Endodermal cell (in vitro differentiated cells): ENCODE measurements at regions not wholly inside any gene's neighbourhood (a gene's known extent, or its start where the extent isn't known, plus 50 kb on each side); places are given as distances from the start of the nearest gene placed in this dataset.

Experiments
- DNase-seq: peaks from one replicate; pipeline ENCODE4 v3.0.0-alpha.2; 2017
- H3K27ac ChIP-seq: 2 replicates; pipeline ENCODE4 v1.5.1; 2013; ENCODE audit warnings: mild to moderate bottlenecking, low read depth, low read length, moderate library complexity
- H3K27me3 ChIP-seq: 2 replicates; pipeline ENCODE4 v1.6.1; 2013; ENCODE audit warnings: mild to moderate bottlenecking, low read length, moderate library complexity; ENCODE audit not compliant: insufficient read depth, control insufficient read depth, poor library complexity, severe bottlenecking
- H3K36me3 ChIP-seq: 2 replicates; pipeline ENCODE4 v1.7.0; 2013; ENCODE audit warnings: mild to moderate bottlenecking, low read length, moderate library complexity; ENCODE audit not compliant: control insufficient read depth, insufficient read depth
- H3K4me1 ChIP-seq: one replicate; pipeline ENCODE4 v1.7.0; 2013; ENCODE audit warnings: low read length; ENCODE audit not compliant: control insufficient read depth, insufficient read depth
- H3K4me3 ChIP-seq: 2 replicates; pipeline ENCODE4 v1.5.1; 2013; ENCODE audit warnings: mild to moderate bottlenecking, low read length, moderate library complexity
- H3K9ac ChIP-seq: 2 replicates; pipeline ENCODE4 v1.6.1; 2013; ENCODE audit warnings: mild to moderate bottlenecking, low read length, moderate library complexity; ENCODE audit not compliant: poor library complexity, severe bottlenecking; ENCODE audit errors: extremely low read depth
- H3K9me3 ChIP-seq: 2 replicates; pipeline ENCODE4 v1.6.1; 2013; ENCODE audit warnings: mild to moderate bottlenecking, low read length, moderate library complexity; ENCODE audit not compliant: control insufficient read depth
- H3K27ac Mint-ChIP-seq: 2 replicates; pipeline ENCODE4 v1.8.0; 2020; ENCODE audit warnings: mixed read lengths
- H3K27me3 Mint-ChIP-seq: 2 replicates; pipeline ENCODE4 v1.8.0; 2021; ENCODE audit warnings: mild to moderate bottlenecking, mixed read lengths; ENCODE audit not compliant: insufficient read depth
- H3K36me3 Mint-ChIP-seq: 2 replicates; pipeline ENCODE4 v1.8.0; 2020; ENCODE audit warnings: low read depth, mixed read lengths
- H3K4me1 Mint-ChIP-seq: 2 replicates; pipeline ENCODE4 v1.8.0; 2020; ENCODE audit warnings: mixed read lengths
- H3K4me3 Mint-ChIP-seq: 2 replicates; pipeline ENCODE4 v1.8.0; 2020; ENCODE audit warnings: mild to moderate bottlenecking, moderate library complexity, mixed read lengths
- H3K9me3 Mint-ChIP-seq: 2 replicates; pipeline ENCODE4 v1.8.0; 2020; ENCODE audit warnings: mild to moderate bottlenecking, mixed read lengths
- CTCF ChIP-seq: fragments of 200-600 bp; sonication (generic); conservative IDR thresholded peaks from 2 replicates; pipeline ENCODE4 v1.5.0; 2021; ENCODE audit warnings: antibody characterized with exemption, mild to moderate bottlenecking
- WGBS, 2 experiments: methylation state at CpG; one replicate each; pipeline versions ENCODE4 v1.1.5 to v1.1.7; 2013; ENCODE audit warnings: missing lambda C conversion rate in 2 of 2, mixed read lengths in 1 of 2; ENCODE audit not compliant: insufficient coverage in 1 of 2, insufficient read length in 1 of 2; 5-methylcytosine and 5-hydroxymethylcytosine counted together

- Mint-ChIP-seq H3K9me3 (no peaks in the 10 kb centered on the region), H3K4me3 (no peak overlapping the region), H3K4me1 (peaks cover 2% of the 10 kb centered on the region), H3K27ac (no peak overlapping the region), H3K27me3 (no peaks in the 10 kb centered on the region), H3K36me3 (no peaks in the 10 kb centered on the region)
- H3K9me3 ChIP-seq: no peaks in the 10 kb centered on the region
- no peak for DNase-seq
- H3K27me3 ChIP-seq: no peaks in the 10 kb centered on the region
- no peak for TF ChIP-seq CTCF
- no peak overlapping the region for H3K4me3 ChIP-seq
- H3K9ac ChIP-seq: no peak overlapping the region
- WGBS, 2 experiments: 85 to 100% methylated on average over 2 of the region's 2 CpGs
- no peak overlapping the region for H3K27ac ChIP-seq
- H3K4me1 ChIP-seq: no peaks in the 10 kb centered on the region
- H3K36me3 ChIP-seq: no peaks in the 10 kb centered on the region
These were observed 61.0 kb upstream of the NAV2 start for GRCh38 chr11:19651653-19652052.

- Histone ChIP-seq H3K9ac (no peak overlapping the region), H3K4me1 (no peaks in the 10 kb centered on the region), H3K9me3 (no peaks in the 10 kb centered on the region), H3K27me3 (no peaks in the 10 kb centered on the region), H3K27ac (no peak overlapping the region), H3K4me3 (no peak overlapping the region), H3K36me3 (no peaks in the 10 kb centered on the region)
- 90 to 98% methylated on average over 2 of the region's 2 CpGs for WGBS, 2 experiments
- H3K4me3 Mint-ChIP-seq: no peak overlapping the region
- H3K27ac Mint-ChIP-seq: no peak overlapping the region
- no peaks in the 10 kb centered on the region for H3K27me3 Mint-ChIP-seq
- no peak for DNase-seq
- no peaks in the 10 kb centered on the region for H3K4me1 Mint-ChIP-seq
- no peak for TF ChIP-seq CTCF
- H3K36me3 Mint-ChIP-seq: no peaks in the 10 kb centered on the region
- H3K9me3 Mint-ChIP-seq: no peaks in the 10 kb centered on the region
These were observed 61.6 kb upstream of the NAV2 start for GRCh38 chr11:19651028-19651427.

DNA sequence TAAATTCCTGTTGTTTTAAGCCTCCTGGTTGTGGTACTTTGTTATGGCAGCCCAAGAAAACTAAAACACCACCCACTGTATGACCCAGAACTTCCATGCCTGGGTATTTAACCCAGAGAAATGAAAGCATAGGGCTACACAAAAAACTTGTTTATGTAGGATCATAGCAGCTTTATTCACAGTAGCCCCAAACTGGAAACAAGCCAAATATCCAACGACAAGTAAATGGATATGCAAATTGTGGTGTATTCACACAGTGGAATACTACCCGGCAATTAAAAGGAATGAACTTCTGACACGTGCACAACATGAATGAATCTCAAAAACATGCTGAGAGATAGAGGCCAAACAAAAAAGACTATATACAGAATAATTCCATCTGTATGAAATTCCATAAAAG lies 62.2 kb upstream of the NAV2 start:
- WGBS, 2 experiments: 72 to 94% methylated on average over 2 to 3 of the region's 3 CpGs

More for the DNA sequence above, 62.2 kb upstream of the NAV2 start:
- Histone ChIP-seq H3K9ac (no peak overlapping the region), H3K36me3 (no peaks in the 10 kb centered on the region), H3K4me3 (no peak overlapping the region), H3K9me3 (no peaks in the 10 kb centered on the region), H3K4me1 (no peaks in the 10 kb centered on the region), H3K27me3 (no peaks in the 10 kb centered on the region), H3K27ac (no peak overlapping the region)
- Mint-ChIP-seq H3K9me3 (no peaks in the 10 kb centered on the region), H3K27ac (no peak overlapping the region), H3K4me3 (no peak overlapping the region), H3K4me1 (no peaks in the 10 kb centered on the region), H3K27me3 (no peaks in the 10 kb centered on the region), H3K36me3 (no peaks in the 10 kb centered on the region)
- no peak for DNase-seq
- TF ChIP-seq CTCF: no peak
